K562 (cell line): ENCODE measurements at regions not wholly inside any gene's neighbourhood (a gene's known extent, or its start where the extent isn't known, plus 50 kb on each side); places are given as distances from the start of the nearest gene placed in this dataset.

Experiments used
- BDP1 ChIP-seq: IDR thresholded peaks from 3 replicates; pipeline ENCODE4 v1.6.1; 2011; ENCODE audit not compliant: insufficient read length, insufficient read depth
- ILF3 ChIP-seq: fragments of 450-650 bp; IDR thresholded peaks from 2 replicates; pipeline ENCODE4 v1.6.1; 2018; ENCODE audit warnings: antibody characterized with exemption, mild to moderate bottlenecking, moderate library complexity, borderline replicate concordance
- PML ChIP-seq: IDR thresholded peaks from 2 replicates; pipeline ENCODE4 v1.6.1; 2012; ENCODE audit warnings: low read length, inconsistent platforms
- POU5F1 ChIP-seq: fragments of 150-350 bp; IDR thresholded peaks from 2 replicates; pipeline ENCODE4 v1.6.1; 2014; ENCODE audit warnings: borderline replicate concordance, low read length, low read depth, mild to moderate bottlenecking; ENCODE audit not compliant: partially characterized antibody
- RAD21 ChIP-seq, 2 experiments: fragments of 250-450 bp in 1 of 2; fragments of 450-650 bp in 1 of 2; sonication (Bioruptor Pico) in 1 of 2; formaldehyde crosslinking in 1 of 2; IDR thresholded peaks in 1 of 2; conservative IDR thresholded peaks in 1 of 2; 2 replicates each; pipeline versions ENCODE4 v1.4.0 to v1.8.0; 2020 to 2022; ENCODE audit warnings: mild to moderate bottlenecking in 2 of 2, moderate library complexity in 1 of 2
- RBFOX2 ChIP-seq: fragments of 200-400 bp; formaldehyde crosslinking; IDR thresholded peaks from 2 replicates; pipeline ENCODE4 v1.6.1; 2017; ENCODE audit warnings: low read depth, mild to moderate bottlenecking, low read length, moderate library complexity
- SUPT5H ChIP-seq: fragments of 450-650 bp; IDR thresholded peaks from 2 replicates; pipeline ENCODE4 v1.6.1; 2016
- TEAD4 ChIP-seq, 2 experiments: sonication (generic) in 1 of 2; formaldehyde crosslinking in 1 of 2; IDR thresholded peaks; 2 replicates each; pipeline versions ENCODE4 v1.6.1 to v1.8.0; 2012 to 2022; ENCODE audit warnings: borderline replicate concordance in 1 of 2, inconsistent platforms in 1 of 2, low read length in 1 of 2, mild to moderate bottlenecking in 1 of 2, missing genetic modification reagents in 1 of 2
- TRIM28 ChIP-seq: fragments of 450-650 bp; IDR thresholded peaks from 2 replicates; pipeline ENCODE4 v1.6.1; 2017
- ZNF133 ChIP-seq: fragments of 250-450 bp; sonication (Bioruptor Pico); IDR thresholded peaks from 2 replicates; pipeline ENCODE4 v1.4.0; 2020; ENCODE audit warnings: mild to moderate bottlenecking
- TF ChIP-seq, protein P1 (sequence below): sonication (generic); formaldehyde crosslinking; IDR thresholded peaks from 2 replicates; pipeline ENCODE4 v1.8.0; 2022; ENCODE audit warnings: mild to moderate bottlenecking, missing genetic modification reagents
- TF ChIP-seq, protein P2 (sequence below): fragments of 250-450 bp; sonication (Bioruptor Pico); IDR thresholded peaks from 2 replicates; pipeline ENCODE4 v1.5.1; 2021; ENCODE audit warnings: mild to moderate bottlenecking
- TF ChIP-seq, protein P3 (sequence below): fragments of 150-350 bp; conservative IDR thresholded peaks from 2 replicates; pipeline ENCODE4 v1.6.1; 2014; ENCODE audit warnings: low read length
- TF ChIP-seq, protein P4 (sequence below): fragments of 450-650 bp; IDR thresholded peaks from 2 replicates; pipeline ENCODE4 v1.6.1; 2016; ENCODE audit warnings: low read depth

DNA sequence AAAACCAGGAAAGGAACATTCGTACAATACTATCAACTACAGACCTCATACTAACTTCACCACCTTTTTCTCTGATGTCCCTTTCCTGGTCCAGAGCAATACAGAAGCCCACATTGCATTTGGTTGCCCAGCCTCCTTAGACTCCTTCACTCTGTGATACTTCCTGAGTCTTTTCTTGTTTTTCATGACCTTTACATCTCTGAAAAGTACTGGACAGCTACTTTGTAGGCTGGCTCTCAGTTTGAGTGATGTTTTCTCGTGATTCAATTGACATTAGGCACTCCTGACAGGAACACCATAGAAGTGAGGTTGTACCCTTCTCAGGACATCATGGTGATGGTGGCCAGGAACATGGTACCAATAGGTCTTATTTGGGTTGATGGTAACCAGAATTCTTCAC lies 185.9 kb upstream of the SLC39A10 start (continued):
- TF ChIP-seq, protein P1, sequence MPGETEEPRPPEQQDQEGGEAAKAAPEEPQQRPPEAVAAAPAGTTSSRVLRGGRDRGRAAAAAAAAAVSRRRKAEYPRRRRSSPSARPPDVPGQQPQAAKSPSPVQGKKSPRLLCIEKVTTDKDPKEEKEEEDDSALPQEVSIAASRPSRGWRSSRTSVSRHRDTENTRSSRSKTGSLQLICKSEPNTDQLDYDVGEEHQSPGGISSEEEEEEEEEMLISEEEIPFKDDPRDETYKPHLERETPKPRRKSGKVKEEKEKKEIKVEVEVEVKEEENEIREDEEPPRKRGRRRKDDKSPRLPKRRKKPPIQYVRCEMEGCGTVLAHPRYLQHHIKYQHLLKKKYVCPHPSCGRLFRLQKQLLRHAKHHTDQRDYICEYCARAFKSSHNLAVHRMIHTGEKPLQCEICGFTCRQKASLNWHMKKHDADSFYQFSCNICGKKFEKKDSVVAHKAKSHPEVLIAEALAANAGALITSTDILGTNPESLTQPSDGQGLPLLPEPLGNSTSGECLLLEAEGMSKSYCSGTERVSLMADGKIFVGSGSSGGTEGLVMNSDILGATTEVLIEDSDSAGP, result no peak
- TF ChIP-seq, protein P2, sequence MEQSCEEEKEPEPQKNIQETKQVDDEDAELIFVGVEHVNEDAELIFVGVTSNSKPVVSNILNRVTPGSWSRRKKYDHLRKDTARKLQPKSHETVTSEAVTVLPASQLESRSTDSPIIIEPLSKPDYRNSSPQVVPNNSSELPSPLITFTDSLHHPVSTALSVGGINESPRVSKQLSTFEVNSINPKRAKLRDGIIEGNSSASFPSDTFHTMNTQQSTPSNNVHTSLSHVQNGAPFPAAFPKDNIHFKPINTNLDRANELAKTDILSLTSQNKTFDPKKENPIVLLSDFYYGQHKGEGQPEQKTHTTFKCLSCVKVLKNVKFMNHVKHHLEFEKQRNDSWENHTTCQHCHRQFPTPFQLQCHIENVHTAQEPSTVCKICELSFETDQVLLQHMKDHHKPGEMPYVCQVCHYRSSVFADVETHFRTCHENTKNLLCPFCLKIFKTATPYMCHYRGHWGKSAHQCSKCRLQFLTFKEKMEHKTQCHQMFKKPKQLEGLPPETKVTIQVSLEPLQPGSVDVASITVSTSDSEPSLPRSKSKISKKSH (CRISPR knock-in tag), result no peak
- no peak for TF ChIP-seq ZNF133 (CRISPR knock-in tag)
- TF ChIP-seq POU5F1, result no peak
- TF ChIP-seq ILF3, result no peak
- TF ChIP-seq RAD21 (CRISPR knock-in tag; conservative IDR thresholded peaks at IDR 0.05 in 1 of 2, IDR thresholded peaks at IDR 0.05 in 1 of 2), result no peak
- no peak for TF ChIP-seq TRIM28
- TF ChIP-seq, protein P3, sequence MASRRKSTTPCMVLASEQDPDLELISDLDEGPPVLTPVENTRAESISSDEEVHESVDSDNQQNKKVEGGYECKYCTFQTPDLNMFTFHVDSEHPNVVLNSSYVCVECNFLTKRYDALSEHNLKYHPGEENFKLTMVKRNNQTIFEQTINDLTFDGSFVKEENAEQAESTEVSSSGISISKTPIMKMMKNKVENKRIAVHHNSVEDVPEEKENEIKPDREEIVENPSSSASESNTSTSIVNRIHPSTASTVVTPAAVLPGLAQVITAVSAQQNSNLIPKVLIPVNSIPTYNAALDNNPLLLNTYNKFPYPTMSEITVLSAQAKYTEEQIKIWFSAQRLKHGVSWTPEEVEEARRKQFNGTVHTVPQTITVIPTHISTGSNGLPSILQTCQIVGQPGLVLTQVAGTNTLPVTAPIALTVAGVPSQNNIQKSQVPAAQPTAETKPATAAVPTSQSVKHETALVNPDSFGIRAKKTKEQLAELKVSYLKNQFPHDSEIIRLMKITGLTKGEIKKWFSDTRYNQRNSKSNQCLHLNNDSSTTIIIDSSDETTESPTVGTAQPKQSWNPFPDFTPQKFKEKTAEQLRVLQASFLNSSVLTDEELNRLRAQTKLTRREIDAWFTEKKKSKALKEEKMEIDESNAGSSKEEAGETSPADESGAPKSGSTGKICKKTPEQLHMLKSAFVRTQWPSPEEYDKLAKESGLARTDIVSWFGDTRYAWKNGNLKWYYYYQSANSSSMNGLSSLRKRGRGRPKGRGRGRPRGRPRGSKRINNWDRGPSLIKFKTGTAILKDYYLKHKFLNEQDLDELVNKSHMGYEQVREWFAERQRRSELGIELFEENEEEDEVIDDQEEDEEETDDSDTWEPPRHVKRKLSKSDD, result no peak
- TF ChIP-seq, protein P4, sequence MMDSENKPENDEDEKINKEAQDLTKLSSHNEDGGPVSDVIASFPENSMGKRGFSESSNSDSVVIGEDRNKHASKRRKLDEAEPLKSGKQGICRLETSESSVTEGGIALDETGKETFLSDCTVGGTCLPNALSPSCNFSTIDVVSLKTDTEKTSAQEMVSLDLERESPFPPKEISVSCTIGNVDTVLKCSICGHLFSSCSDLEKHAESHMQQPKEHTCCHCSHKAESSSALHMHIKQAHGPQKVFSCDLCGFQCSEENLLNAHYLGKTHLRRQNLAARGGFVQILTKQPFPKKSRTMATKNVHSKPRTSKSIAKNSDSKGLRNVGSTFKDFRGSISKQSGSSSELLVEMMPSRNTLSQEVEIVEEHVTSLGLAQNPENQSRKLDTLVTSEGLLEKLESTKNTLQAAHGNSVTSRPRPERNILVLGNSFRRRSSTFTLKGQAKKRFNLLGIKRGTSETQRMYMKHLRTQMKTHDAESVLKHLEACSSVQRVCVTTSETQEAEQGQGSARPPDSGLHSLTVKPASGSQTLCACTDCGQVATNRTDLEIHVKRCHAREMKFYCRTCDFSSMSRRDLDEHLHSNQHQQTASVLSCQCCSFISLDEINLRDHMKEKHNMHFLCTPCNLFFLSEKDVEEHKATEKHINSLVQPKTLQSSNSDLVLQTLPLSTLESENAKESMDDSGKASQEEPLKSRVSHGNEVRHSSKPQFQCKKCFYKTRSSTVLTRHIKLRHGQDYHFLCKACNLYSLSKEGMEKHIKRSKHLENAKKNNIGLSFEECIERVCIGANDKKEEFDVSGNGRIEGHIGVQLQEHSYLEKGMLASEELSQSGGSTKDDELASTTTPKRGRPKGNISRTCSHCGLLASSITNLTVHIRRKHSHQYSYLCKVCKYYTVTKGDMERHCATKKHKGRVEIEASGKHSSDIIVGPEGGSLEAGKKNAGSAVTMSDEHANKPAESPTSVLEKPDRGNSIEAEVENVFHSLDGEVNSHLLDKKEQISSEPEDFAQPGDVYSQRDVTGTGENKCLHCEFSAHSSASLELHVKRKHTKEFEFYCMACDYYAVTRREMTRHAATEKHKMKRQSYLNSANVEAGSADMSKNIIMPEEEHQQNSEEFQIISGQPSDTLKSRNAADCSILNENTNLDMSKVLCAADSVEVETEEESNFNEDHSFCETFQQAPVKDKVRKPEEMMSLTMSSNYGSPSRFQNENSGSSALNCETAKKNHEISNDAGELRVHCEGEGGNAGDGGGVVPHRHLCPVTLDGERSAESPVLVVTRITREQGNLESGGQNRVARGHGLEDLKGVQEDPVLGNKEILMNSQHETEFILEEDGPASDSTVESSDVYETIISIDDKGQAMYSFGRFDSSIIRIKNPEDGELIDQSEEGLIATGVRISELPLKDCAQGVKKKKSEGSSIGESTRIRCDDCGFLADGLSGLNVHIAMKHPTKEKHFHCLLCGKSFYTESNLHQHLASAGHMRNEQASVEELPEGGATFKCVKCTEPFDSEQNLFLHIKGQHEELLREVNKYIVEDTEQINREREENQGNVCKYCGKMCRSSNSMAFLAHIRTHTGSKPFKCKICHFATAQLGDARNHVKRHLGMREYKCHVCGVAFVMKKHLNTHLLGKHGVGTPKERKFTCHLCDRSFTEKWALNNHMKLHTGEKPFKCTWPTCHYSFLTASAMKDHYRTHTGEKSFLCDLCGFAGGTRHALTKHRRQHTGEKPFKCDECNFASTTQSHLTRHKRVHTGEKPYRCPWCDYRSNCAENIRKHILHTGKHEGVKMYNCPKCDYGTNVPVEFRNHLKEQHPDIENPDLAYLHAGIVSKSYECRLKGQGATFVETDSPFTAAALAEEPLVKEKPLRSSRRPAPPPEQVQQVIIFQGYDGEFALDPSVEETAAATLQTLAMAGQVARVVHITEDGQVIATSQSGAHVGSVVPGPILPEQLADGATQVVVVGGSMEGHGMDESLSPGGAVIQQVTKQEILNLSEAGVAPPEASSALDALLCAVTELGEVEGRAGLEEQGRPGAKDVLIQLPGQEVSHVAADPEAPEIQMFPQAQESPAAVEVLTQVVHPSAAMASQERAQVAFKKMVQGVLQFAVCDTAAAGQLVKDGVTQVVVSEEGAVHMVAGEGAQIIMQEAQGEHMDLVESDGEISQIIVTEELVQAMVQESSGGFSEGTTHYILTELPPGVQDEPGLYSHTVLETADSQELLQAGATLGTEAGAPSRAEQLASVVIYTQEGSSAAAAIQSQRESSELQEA, result no peak
- peak; percentile 41; the same call in 1 of the 2 replicates for TF ChIP-seq RBFOX2
- TF ChIP-seq SUPT5H, result 0 out of 2 replicates have a peak, but pooled peaks have one; percentile 38
- peak; percentile 52 for TF ChIP-seq PML
- no peak for TF ChIP-seq BDP1
- peak; percentile 25; the same call in 1 of the 2 replicates for TF ChIP-seq TEAD4 (IDR thresholded peaks at IDR 0.05; ENCODE audit: low read length)
- no peak for TF ChIP-seq TEAD4 (CRISPR knock-in tag; IDR thresholded peaks at IDR 0.05; ENCODE audit: borderline replicate concordance)
